ENCODE measurements at regions not wholly inside any gene's neighbourhood (a gene's known extent, or its start where the extent isn't known, plus 50 kb on each side); places are given as distances from the start of the nearest gene placed in this dataset.

DNA sequence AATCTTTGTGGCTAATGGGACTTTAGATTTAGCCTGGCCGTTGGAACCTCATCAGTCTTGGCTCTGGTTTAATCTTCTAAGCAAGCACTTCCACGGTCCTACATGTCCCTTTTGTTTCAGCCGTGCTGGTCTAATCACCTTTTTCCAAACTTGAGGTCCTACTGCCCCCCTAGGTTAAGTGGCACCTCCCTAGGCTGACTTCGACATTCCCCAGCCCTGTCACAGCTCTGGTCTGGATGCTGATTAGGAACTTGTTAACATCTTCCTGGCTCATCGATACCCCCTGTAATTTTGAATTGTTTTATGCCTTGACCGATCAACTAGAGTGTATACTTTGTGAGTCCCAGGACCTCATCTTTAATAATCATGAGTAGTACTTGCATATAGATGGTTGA is 56.6 kb downstream of the OTOR start:
- POLR2A ChIA-PET = no interaction called here

More for the DNA sequence above, 56.6 kb downstream of the OTOR start:
- Histone ChIP-seq H2AFZ (ENCODE audit: low read depth, low read length) (no peak overlapping the region), H3K27me3 (ENCODE audit: control insufficient read depth in 2 of 2, insufficient read depth in 2 of 2, low read length in 2 of 2) (peaks cover 3 to 9% of the 10 kb centered on the region in 2 experiments), H3K27ac (ENCODE audit: insufficient read depth, low read depth, low read length) (no peak overlapping the region), H4K20me1 (replicated peaks; ENCODE audit: control insufficient read depth, extremely low read depth, insufficient read depth, low read length) (no peaks in the 10 kb centered on the region), H3K36me3 (ENCODE audit: control insufficient read depth in 2 of 2, extremely low read depth in 1 of 2, insufficient read depth in 2 of 2, low read length in 2 of 2) (no peaks in the 10 kb centered on the region), H3K9me1 (replicated peaks; ENCODE audit: control insufficient read depth, extremely low read depth, insufficient read depth, low read length) (no peaks in the 10 kb centered on the region), H3K4me3 (replicated peaks in 1 of 3; ENCODE audit: insufficient read depth in 1 of 3, low read depth in 1 of 3, low read length in 3 of 3) (no peak overlapping the region), H3K4me2 (ENCODE audit: insufficient read depth, low read length) (no peak overlapping the region), H3K4me1 (ENCODE audit: control insufficient read depth, extremely low read depth, insufficient read depth, low read length) (no peaks in the 10 kb centered on the region), H3K79me2 (ENCODE audit: control insufficient read depth, insufficient read depth, low read length) (no peaks in the 10 kb centered on the region), H3K9ac (replicated peaks; ENCODE audit: extremely low read depth, insufficient read depth, low read length) (no peak overlapping the region), H3K9me3 (replicated peaks; ENCODE audit: control insufficient read depth, insufficient read depth, low read length) (no peaks in the 10 kb centered on the region)
- intact Hi-C loops (cut with micrococcal nuclease) (loop anchor here (1.0 kb wide), 1 partner anchor 17 kb away; no protein-coding TSS in a partner anchor), dilution Hi-C loops (cut with MboI; ENCODE audit: extremely low pct_ligation_motif_present, low sequenced_read_pairs) (loop anchor here (25.0 kb wide), 1 partner anchor 633 kb away; no protein-coding TSS in a partner anchor)
- TF ChIP-seq POLR2A (IDR thresholded peaks at IDR 0.05; ENCODE audit: low read depth, low read length) (no peak), MYC (IDR thresholded peaks at IDR 0.05; ENCODE audit: low read depth, low read length) (no peak), GATA2 (IDR thresholded peaks at IDR 0.05; ENCODE audit: insufficient read depth, insufficient read length, low read depth, low read length) (no peak), POLR2AphosphoS5 (IDR thresholded peaks at IDR 0.05; ENCODE audit: insufficient read depth, low read depth, low read length) (no peak), JUN (IDR thresholded peaks at IDR 0.05; ENCODE audit: borderline replicate concordance, insufficient read depth, insufficient read length, low read depth) (no peak), FOS (IDR thresholded peaks at IDR 0.05; ENCODE audit: borderline replicate concordance, insufficient read depth, low read length) (no peak), EZH2 (IDR thresholded peaks at IDR 0.05; ENCODE audit: borderline replicate concordance, low read depth, low read length, severe bottlenecking) (no peak)
- TF ChIP-seq, protein P1, sequence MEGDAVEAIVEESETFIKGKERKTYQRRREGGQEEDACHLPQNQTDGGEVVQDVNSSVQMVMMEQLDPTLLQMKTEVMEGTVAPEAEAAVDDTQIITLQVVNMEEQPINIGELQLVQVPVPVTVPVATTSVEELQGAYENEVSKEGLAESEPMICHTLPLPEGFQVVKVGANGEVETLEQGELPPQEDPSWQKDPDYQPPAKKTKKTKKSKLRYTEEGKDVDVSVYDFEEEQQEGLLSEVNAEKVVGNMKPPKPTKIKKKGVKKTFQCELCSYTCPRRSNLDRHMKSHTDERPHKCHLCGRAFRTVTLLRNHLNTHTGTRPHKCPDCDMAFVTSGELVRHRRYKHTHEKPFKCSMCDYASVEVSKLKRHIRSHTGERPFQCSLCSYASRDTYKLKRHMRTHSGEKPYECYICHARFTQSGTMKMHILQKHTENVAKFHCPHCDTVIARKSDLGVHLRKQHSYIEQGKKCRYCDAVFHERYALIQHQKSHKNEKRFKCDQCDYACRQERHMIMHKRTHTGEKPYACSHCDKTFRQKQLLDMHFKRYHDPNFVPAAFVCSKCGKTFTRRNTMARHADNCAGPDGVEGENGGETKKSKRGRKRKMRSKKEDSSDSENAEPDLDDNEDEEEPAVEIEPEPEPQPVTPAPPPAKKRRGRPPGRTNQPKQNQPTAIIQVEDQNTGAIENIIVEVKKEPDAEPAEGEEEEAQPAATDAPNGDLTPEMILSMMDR (IDR thresholded peaks at IDR 0.05; ENCODE audit: extremely low read depth in 1 of 2, insufficient read depth in 1 of 2, low read depth in 1 of 2, low read length in 2 of 2) = no peak
- TF ChIP-seq, protein P2, sequence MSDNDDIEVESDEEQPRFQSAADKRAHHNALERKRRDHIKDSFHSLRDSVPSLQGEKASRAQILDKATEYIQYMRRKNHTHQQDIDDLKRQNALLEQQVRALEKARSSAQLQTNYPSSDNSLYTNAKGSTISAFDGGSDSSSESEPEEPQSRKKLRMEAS (IDR thresholded peaks at IDR 0.05; ENCODE audit: insufficient read depth, insufficient read length) = no peak
- DNase-seq (ENCODE audit: low read depth, low spot score) (no peak), FAIRE-seq (no peak)
- CTCF ChIA-PET = interaction anchor here (0.8 to 9.5 kb wide), 3 partner anchors 14 to 627 kb away, joined by 3 to 337 read pairs (median 28); no protein-coding TSS in a partner anchor
- no TSS peak for BruUV-seq (replicated peaks)
